ENCODE measurements at regions not wholly inside any gene's neighbourhood (a gene's known extent, or its start where the extent isn't known, plus 50 kb on each side); places are given as distances from the start of the nearest gene placed in this dataset.

- Mint-ChIP-seq H3K27me3 (ENCODE audit: unreplicated experiment) (peaks cover 5% of the 10 kb centered on the region), H3K4me3 (ENCODE audit: unreplicated experiment) (no peak overlapping the region), H3K27ac (ENCODE audit: unreplicated experiment) (no peak overlapping the region), H3K4me1 (ENCODE audit: unreplicated experiment) (no peaks in the 10 kb centered on the region), H3K9me3 (ENCODE audit: unreplicated experiment) (no peaks in the 10 kb centered on the region), H3K36me3 (ENCODE audit: unreplicated experiment) (no peaks in the 10 kb centered on the region)
- no peak for DNase-seq (ENCODE audit: extremely low spot score, unreplicated experiment)
- TF ChIP-seq CTCF (IDR thresholded peaks at IDR 0.05) = no peak
Measured at GRCh38 chr1:171429137-171429536, 56.2 kb upstream of the PRRC2C start.

GRCh38 chr1:171431994-171432393 is 53.3 kb upstream of the PRRC2C start:
- Mint-ChIP-seq H3K27ac (ENCODE audit: unreplicated experiment) (no peak overlapping the region), H3K36me3 (ENCODE audit: unreplicated experiment) (no peaks in the 10 kb centered on the region), H3K27me3 (ENCODE audit: unreplicated experiment) (peaks cover 5% of the 10 kb centered on the region)

GRCh38 chr1:171432473-171432872 is 52.9 kb upstream of the PRRC2C start:
- Mint-ChIP-seq H3K4me1 (ENCODE audit: unreplicated experiment) (peaks cover 6% of the 10 kb centered on the region), H3K27ac (ENCODE audit: unreplicated experiment) (no peak overlapping the region), H3K4me3 (ENCODE audit: unreplicated experiment) (no peak overlapping the region), H3K9me3 (ENCODE audit: unreplicated experiment) (no peaks in the 10 kb centered on the region), H3K27me3 (ENCODE audit: unreplicated experiment) (peaks cover 5% of the 10 kb centered on the region), H3K36me3 (ENCODE audit: unreplicated experiment) (no peaks in the 10 kb centered on the region)
- no peak for DNase-seq (ENCODE audit: extremely low spot score, unreplicated experiment)
- TF ChIP-seq CTCF (IDR thresholded peaks at IDR 0.05) = no peak

More at GRCh38 chr1:171431994-171432393, 53.3 kb upstream of the PRRC2C start:
- DNase-seq (ENCODE audit: extremely low spot score, unreplicated experiment) = no peak
- no peaks in the 10 kb centered on the region for H3K9me3 Mint-ChIP-seq (ENCODE audit: unreplicated experiment)
- no peak for TF ChIP-seq CTCF (IDR thresholded peaks at IDR 0.05)
- H3K4me1 Mint-ChIP-seq (ENCODE audit: unreplicated experiment) = peaks cover 6% of the 10 kb centered on the region
- H3K4me3 Mint-ChIP-seq (ENCODE audit: unreplicated experiment) = no peak overlapping the region

- no peak for TF ChIP-seq CTCF (IDR thresholded peaks at IDR 0.05)
- no peak for DNase-seq (ENCODE audit: extremely low spot score, unreplicated experiment)
- no peaks in the 10 kb centered on the region for H3K36me3 Mint-ChIP-seq (ENCODE audit: unreplicated experiment)
- H3K4me1 Mint-ChIP-seq (ENCODE audit: unreplicated experiment) = peaks cover 6% of the 10 kb centered on the region
- H3K27ac Mint-ChIP-seq (ENCODE audit: unreplicated experiment) = no peak overlapping the region
- peaks cover 5% of the 10 kb centered on the region for H3K27me3 Mint-ChIP-seq (ENCODE audit: unreplicated experiment)
- H3K9me3 Mint-ChIP-seq (ENCODE audit: unreplicated experiment) = no peaks in the 10 kb centered on the region
- no peak overlapping the region for H3K4me3 Mint-ChIP-seq (ENCODE audit: unreplicated experiment)
Measured at GRCh38 chr1:171433451-171433850, 51.9 kb upstream of the PRRC2C start.

GRCh38 chr1:171434717-171435346 is 50.5 kb upstream of the PRRC2C start:
- H3K4me3 Mint-ChIP-seq (ENCODE audit: unreplicated experiment) = peak overlapping the region; percentile 2
- no peak for TF ChIP-seq CTCF (IDR thresholded peaks at IDR 0.05)
- no peaks in the 10 kb centered on the region for H3K36me3 Mint-ChIP-seq (ENCODE audit: unreplicated experiment)
- H3K9me3 Mint-ChIP-seq (ENCODE audit: unreplicated experiment) = no peaks in the 10 kb centered on the region
- H3K27me3 Mint-ChIP-seq (ENCODE audit: unreplicated experiment) = no peaks in the 10 kb centered on the region
- H3K4me1 Mint-ChIP-seq (ENCODE audit: unreplicated experiment) = peaks cover 6% of the 10 kb centered on the region
- DNase-seq (ENCODE audit: extremely low spot score, unreplicated experiment) = no peak
- H3K27ac Mint-ChIP-seq (ENCODE audit: unreplicated experiment) = peak overlapping the region; percentile 82
